Fibroblast of pulmonary artery (primary cell): ENCODE measurements at regions not wholly inside any gene's neighbourhood (a gene's known extent, or its start where the extent isn't known, plus 50 kb on each side); places are given as distances from the start of the nearest gene placed in this dataset.
"Not testable (repeated sequence)": the region's sequence is repeated elsewhere in the genome, so short reads cannot be mapped to it uniquely, and the experiment has no call there.

Experiments
- DNase-seq: peaks from one replicate; pipeline ENCODE4 v3.0.0-alpha.2; 2010; ENCODE audit warnings: low read depth
- H3K4me3 ChIP-seq: replicated peaks from 2 replicates; pipeline ENCODE4 v1.5.1; 2011; ENCODE audit warnings: low read depth, mild to moderate bottlenecking, control low read depth, low read length, moderate library complexity
- TF ChIP-seq, protein P1 (sequence below): IDR thresholded peaks from 2 replicates; pipeline ENCODE4 v1.5.1; 2011; ENCODE audit warnings: mild to moderate bottlenecking, control low read depth, low read length, inconsistent platforms; ENCODE audit errors: missing control alignments

DNA sequence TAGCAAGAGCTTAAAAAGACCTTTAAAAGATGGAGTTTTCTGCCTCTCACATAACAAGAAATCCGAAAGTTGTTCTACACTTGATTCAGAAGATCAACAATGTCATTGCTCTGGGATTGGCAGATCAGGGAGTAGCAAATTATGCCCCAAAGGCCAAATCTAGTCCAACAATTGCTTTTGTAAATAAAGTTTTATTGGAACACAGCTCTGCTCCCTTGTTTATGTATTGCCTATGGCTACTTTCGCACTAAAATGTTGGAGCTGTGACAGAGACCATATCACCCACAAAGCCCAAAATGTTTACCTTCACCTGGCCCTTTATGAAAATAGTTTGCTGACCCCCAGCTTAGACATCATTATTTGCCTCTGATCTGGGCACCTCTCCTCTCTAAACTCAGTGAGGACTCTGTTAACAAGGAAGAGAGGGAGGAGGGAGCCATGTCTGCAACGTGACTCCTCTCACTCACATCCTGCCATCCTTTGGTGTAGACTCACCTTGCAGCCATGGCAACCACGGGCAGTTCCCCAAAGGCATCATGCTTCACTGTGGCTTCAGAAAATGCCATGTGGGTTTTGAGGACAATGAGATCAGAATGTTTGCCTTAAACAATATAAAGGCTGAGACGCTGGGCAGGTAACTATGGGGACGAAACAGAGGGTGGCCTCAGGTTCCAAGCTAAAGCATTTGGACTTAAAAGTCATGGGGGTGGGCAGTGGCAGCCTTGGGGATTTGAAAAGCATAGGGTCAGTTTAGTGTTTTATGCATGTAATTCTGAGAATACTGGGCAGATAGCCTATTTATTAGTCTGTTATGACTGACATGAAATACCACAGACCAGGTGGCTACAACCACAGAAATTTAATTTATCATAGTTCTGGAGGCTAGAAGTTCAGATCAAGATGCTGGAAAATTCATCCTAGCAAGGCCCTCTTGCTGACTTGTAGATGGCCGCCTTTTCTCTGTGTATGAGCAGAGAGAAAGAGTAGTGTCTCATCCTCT, 149.7 kb upstream of the TNFAIP3 start:
- H3K4me3 ChIP-seq: no peak overlapping the region
- TF ChIP-seq, protein P1, sequence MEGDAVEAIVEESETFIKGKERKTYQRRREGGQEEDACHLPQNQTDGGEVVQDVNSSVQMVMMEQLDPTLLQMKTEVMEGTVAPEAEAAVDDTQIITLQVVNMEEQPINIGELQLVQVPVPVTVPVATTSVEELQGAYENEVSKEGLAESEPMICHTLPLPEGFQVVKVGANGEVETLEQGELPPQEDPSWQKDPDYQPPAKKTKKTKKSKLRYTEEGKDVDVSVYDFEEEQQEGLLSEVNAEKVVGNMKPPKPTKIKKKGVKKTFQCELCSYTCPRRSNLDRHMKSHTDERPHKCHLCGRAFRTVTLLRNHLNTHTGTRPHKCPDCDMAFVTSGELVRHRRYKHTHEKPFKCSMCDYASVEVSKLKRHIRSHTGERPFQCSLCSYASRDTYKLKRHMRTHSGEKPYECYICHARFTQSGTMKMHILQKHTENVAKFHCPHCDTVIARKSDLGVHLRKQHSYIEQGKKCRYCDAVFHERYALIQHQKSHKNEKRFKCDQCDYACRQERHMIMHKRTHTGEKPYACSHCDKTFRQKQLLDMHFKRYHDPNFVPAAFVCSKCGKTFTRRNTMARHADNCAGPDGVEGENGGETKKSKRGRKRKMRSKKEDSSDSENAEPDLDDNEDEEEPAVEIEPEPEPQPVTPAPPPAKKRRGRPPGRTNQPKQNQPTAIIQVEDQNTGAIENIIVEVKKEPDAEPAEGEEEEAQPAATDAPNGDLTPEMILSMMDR: no peak
- DNase-seq: no peak

DNA sequence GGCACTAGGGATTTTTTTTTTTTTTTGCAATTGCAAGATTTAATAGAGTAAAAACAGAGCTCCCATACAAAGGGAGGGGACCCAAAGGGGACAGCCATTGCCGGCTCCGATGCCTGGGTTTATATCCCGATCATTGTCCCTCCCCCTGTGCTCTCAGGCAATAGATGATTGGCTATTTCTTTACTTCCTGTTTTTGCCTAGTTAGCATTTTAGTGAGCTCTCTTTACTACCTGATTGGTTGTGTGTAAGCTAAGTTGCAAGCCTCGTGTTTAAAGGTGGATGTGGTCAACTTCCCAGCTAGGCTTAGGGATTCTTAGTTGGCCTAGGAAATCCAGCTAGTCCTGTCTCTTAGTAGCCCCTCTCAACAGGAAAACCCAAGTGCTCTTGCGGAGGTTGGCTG, 148.2 kb upstream of the TNFAIP3 start:
- DNase-seq, H3K4me3 ChIP-seq: not testable (repeated sequence)

DNA sequence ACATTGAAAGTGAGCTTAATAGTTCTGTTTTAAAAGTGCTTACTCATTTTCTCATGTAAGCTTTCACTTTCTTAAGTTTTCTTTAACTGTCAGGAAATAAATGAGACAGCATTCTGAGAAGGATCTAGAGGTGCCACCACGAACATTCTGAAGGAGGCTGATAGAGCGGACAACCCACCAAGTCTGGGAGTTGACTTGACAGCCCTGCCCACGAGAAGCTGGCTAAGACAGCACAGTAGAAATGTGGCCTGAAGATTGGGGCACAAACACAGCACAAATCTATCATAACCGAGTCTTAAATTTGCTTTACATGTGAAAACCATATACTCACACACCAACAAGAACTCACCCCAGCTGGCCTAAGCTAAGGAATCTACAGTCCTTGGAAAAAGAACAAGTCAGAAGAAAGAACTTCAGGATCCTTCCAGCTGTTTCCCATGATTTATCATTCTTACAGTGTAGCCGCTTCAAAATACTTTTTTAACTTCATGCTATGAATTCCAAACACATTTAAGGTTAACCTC, 144.2 kb upstream of the TNFAIP3 start:
- TF ChIP-seq, protein P1: no peak
- DNase-seq: no peak
- no peak overlapping the region for H3K4me3 ChIP-seq

DNA sequence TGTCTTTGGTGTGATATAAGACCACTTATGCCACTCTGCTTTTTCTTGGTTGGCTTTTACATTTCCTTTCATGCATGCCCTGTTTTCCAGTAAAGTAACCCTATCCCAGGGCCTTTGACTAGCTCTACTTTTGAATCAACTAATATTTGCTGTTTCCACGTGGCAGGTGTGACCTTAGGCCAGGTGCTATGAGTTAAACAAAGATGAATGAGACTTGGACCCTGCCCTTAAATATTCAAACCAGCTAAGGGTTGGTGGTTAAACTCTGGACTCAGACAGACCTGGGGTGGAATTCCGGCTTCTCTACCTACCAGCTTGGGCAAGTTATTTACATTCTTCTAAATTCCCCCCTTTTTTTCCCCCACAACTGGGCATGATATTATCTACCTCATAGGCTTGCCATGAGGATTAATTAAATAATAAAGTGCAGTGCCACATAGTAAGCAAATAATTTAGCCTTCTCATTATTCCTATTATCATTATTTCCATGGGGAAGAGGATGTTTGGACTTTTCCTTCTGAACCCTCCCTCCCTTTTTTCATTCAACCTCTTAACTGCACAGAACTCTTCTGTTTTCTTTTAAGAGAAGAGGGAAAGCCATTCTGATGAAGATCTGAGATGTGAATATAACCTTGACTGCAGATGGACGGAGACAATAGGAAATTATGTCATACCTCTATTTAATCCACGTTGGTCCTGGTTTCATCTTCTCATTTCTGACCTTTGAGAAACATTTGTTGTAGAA, 143.6 kb upstream of the TNFAIP3 start:
- H3K4me3 ChIP-seq: no peak overlapping the region
- DNase-seq: no peak
- TF ChIP-seq, protein P1: no peak

DNA sequence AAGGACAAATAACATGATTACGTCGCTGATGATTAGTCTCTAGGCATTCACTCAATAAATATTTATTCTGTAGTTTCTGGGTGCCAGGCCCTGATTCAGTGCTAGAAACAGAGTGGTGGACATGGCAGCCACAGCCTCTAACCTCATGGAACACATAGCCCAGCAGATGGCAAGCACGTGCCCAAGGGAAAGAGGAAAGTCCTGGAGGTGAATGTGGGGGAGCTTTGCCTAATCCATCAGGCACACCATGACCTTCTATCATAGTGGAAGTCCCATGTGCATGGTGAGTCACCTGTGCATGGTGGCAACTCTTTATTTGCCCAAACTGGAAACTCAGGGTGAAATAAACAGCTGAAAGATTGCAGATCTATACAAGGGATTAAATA, 143.0 kb upstream of the TNFAIP3 start:
- no peak for DNase-seq
- H3K4me3 ChIP-seq: no peak overlapping the region
- TF ChIP-seq, protein P1: no peak

DNA sequence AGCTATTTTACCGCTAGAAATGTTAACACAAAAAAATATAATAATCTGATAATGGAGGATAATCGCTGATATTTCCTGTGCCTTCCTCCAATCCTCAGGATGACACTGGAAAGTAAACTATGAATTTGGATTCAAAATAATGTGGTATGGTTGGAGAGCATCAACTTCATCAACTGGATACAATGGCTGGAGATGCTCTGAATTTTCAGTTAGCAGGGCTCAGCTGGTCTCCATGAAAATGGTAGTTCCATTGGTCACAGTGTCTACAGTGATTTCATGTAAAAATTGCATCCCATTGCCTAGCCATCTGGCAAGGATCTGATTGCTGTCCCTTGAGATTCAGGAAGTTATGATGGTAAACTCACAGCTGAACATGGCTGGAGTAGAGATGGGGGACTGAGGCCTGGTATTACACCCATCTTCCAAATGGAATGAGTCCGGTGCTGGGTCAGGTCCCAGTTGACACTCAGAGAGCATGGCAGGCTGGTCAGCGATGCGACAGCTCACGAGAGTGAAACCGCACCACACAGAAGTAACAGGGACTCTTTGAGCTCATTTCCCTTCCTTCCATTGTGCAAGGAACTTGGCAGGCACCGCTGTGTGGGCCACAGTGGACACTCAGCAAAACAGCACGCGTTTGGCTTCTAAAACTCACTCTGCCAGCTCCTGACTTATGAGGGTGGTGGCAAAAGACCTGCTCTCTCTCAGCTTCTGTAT, 142.4 kb upstream of the TNFAIP3 start:
- TF ChIP-seq, protein P1: no peak
- no peak overlapping the region for H3K4me3 ChIP-seq
- no peak for DNase-seq

DNA sequence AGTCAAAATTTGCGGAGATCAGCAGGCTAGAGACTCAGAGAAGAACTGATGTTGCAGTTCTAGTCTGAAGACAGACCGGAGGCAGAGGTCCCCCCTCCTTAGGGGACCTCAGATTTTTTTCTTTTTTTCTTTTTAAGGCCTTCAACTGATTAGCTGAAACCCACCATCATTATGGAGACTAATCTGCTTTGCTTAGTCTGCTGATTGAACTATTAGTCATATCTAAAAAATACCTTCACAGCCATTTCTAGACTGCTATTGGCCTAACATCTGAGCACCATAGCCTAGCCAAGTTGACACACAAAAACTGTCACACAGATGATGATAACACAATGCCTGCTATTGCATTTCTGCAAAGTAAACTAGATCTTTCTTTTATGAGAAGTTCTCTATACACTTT, 141.1 kb upstream of the TNFAIP3 start:
- no peak overlapping the region for H3K4me3 ChIP-seq
- TF ChIP-seq, protein P1: no peak
- no peak for DNase-seq
